Adrenal gland (tissue), 9 donors: ENCODE measurements at regions not wholly inside any gene's neighbourhood (a gene's known extent, or its start where the extent isn't known, plus 50 kb on each side); places are given as distances from the start of the nearest gene placed in this dataset.

Experiments
- DNase-seq, 7 donors: peaks; one replicate each; pipeline ENCODE4 v3.0.0-alpha.2; 2019 to 2020
- H3K27ac ChIP-seq, 5 donors: fragments of 200-600 bp; sonication (generic) in 4 of 5; 1 replicate in 3 of 5; 2 replicates in 2 of 5; pipeline versions ENCODE4 v1.5.1 to v1.8.0; 2016 to 2020; ENCODE audit warnings: mild to moderate bottlenecking in 1 of 5
- H3K27me3 ChIP-seq: fragments of 200-600 bp; 2 replicates; pipeline ENCODE4 v1.8.0; 2021
- H3K36me3 ChIP-seq, 2 donors: fragments of 200-600 bp; replicated peaks in 1 of 2; 1 replicate in 1 of 2; 2 replicates in 1 of 2; pipeline versions ENCODE4 v1.5.1 to v1.8.0; 2018 to 2022
- H3K4me1 ChIP-seq, 2 donors: fragments of 200-600 bp; replicated peaks in 1 of 2; 1 replicate in 1 of 2; 2 replicates in 1 of 2; pipeline versions ENCODE4 v1.5.1 to v1.8.0; 2018 to 2021
- H3K4me3 ChIP-seq, 4 donors: fragments of 200-600 bp; sonication (generic) in 3 of 4; one replicate each; pipeline ENCODE4 v1.5.1; 2016 to 2018
- H3K9me3 ChIP-seq, 3 donors: fragments of 200-600 bp; sonication (generic) in 1 of 3; replicated peaks in 1 of 3; 1 replicate in 2 of 3; 2 replicates in 1 of 3; pipeline versions ENCODE4 v1.5.1 to v1.8.0; 2016 to 2021
- POLR2A ChIP-seq, 2 donors: fragments of 450-650 bp; IDR thresholded peaks; one replicate each; pipeline ENCODE4 v1.6.1; 2017; ENCODE audit warnings: antibody characterized with exemption in 2 of 2, mild to moderate bottlenecking in 2 of 2, moderate library complexity in 1 of 2
- WGBS, 4 donors: extraction: QIAGEN DNeasy Blood & Tissue Kit in 2 of 4; methylation state at CpG; one replicate each; pipeline versions ENCODE4 v1.1.5 to v1.1.7; 2013 to 2017; 5-methylcytosine and 5-hydroxymethylcytosine counted together
- intact Hi-C, 2 donors: fragments of 100-400 bp; cut with DNase I; formaldehyde crosslinking; loops; one replicate each; pipeline versions ENCODE4 v1.14.1 to v1.15.0; 2022 to 2023
- TF ChIP-seq, protein P1 (sequence below), 6 experiments: fragments of 450-650 bp in 4 of 6; fragments of 200-600 bp in 2 of 6; sonication (generic) in 1 of 6; IDR thresholded peaks; 1 replicate in 5 of 6; 2 replicates in 1 of 6; pipeline versions ENCODE4 v1.5.1 to v1.8.0; 2016 to 2021; ENCODE audit warnings: antibody characterized with exemption in 6 of 6, mild to moderate bottlenecking in 2 of 6, moderate library complexity in 1 of 6
- donor health status: healthy with polysubstance abuse.
- donor health status: Bipolar disorder and iron deficiency.
- donor health status: DM: yes; HTN: yes; CAD: no.
- donor health status: DM: no; HTN: no; CAD: no.
- donor health status: DM: no; HTN: no; CAD: no.

DNA sequence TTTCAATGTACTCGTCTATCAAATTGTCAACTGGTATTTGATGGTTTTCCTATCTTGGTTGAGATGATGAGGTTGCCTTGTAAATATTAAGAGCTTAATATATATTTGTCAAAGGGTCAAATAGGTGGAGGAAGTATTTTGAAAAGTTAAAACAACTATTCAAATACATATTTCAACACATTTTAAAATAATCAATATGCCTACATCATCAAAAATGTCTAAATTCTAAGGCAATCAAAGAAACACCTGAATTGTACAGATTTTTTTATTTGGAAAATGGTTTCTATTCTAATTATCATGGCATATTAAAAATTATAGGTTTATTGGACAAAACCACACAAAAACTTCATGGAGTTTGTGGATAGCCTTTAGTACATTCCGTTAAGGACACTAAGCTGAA lies 461.4 kb upstream of the ONECUT1 start:
- TF ChIP-seq, protein P1, sequence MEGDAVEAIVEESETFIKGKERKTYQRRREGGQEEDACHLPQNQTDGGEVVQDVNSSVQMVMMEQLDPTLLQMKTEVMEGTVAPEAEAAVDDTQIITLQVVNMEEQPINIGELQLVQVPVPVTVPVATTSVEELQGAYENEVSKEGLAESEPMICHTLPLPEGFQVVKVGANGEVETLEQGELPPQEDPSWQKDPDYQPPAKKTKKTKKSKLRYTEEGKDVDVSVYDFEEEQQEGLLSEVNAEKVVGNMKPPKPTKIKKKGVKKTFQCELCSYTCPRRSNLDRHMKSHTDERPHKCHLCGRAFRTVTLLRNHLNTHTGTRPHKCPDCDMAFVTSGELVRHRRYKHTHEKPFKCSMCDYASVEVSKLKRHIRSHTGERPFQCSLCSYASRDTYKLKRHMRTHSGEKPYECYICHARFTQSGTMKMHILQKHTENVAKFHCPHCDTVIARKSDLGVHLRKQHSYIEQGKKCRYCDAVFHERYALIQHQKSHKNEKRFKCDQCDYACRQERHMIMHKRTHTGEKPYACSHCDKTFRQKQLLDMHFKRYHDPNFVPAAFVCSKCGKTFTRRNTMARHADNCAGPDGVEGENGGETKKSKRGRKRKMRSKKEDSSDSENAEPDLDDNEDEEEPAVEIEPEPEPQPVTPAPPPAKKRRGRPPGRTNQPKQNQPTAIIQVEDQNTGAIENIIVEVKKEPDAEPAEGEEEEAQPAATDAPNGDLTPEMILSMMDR (IDR thresholded peaks at IDR 0.05): no peak
- no peak for TF ChIP-seq POLR2A (IDR thresholded peaks at IDR 0.05)
- H3K27me3 ChIP-seq: no peaks in the 10 kb centered on the region
- no peak overlapping the region for H3K4me3 ChIP-seq
- no peak overlapping the region for H3K27ac ChIP-seq
- DNase-seq: no peak
- no peaks in the 10 kb centered on the region for H3K36me3 ChIP-seq
- H3K9me3 ChIP-seq: no peaks in the 10 kb centered on the region
- H3K4me1 ChIP-seq: no peaks in the 10 kb centered on the region
- intact Hi-C loops: no loop called here
- WGBS, 4 donors: 52 to 77% (median 61%) methylated on average over 2 of the region's 2 CpGs

DNA sequence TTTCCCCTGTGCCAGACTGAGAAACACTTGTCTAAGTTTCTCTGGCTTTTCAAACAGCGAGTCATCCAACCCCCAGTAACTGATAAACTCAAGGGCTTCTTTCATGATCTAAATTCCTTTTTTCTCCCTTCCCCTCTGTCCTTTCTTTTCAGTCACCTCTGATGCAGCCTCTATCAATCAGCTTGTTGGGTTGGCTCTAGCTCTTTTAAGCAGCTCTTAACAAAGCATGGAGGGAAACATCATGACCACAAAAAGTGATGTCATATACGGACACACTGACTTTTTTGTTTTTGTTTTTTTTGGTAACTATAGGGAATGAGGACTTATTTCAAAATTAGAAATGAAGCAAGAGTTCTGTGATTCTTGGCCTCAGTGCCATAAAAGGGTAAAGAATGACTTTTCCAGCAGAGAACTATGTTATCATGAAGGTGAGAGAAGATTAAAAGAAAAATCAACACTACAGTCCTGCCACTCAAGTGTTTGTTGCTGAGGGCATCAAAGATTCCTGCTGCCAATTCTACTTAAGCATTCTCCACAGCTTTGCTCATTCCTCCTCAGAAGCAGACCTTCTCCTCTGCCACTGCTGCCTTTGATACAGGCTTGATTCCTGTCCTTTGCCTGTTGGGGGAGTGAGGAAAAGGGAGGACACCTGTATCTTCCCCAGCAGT lies 457.0 kb upstream of the ONECUT1 start:
- Histone ChIP-seq H3K4me1 (no peaks in the 10 kb centered on the region), H3K27me3 (no peaks in the 10 kb centered on the region), H3K27ac (no peak overlapping the region), H3K36me3 (no peaks in the 10 kb centered on the region), H3K4me3 (no peak overlapping the region), H3K9me3 (no peaks in the 10 kb centered on the region)
- no peak for DNase-seq
- intact Hi-C loops: no loop called here
- WGBS, 4 donors: 43 to 59% (median 49%) methylated on average over 2 of the region's 2 CpGs
- TF ChIP-seq POLR2A (IDR thresholded peaks at IDR 0.05): no peak
- TF ChIP-seq, protein P1 (IDR thresholded peaks at IDR 0.05): no peak

DNA sequence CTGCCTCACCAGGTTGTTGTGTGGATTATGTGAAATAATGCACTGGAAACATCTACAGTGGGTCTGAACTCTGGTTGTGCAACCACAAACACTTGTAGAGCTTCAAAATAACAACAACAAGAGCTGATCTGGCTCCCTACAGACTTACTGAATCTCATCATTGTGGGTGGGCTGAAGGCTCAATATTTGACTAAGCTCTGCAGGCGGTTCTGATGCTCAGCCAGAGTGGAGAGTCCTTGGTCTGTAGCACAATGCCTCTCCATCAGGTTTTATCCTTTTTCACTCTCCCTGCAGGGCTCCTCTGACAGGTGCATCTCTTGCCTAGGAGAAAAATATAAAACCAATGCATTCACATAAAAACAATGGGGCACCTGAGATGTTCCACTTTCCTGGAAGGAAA lies 456.3 kb upstream of the ONECUT1 start:
- no peaks in the 10 kb centered on the region for H3K9me3 ChIP-seq
- H3K36me3 ChIP-seq: no peaks in the 10 kb centered on the region
- H3K4me1 ChIP-seq: no peaks in the 10 kb centered on the region
- H3K27ac ChIP-seq: no peak overlapping the region
- H3K4me3 ChIP-seq: no peak overlapping the region
- H3K27me3 ChIP-seq: no peaks in the 10 kb centered on the region
- intact Hi-C loops: no loop called here
- no peak for DNase-seq
- 73 to 100% (median 89%) methylated on average over 1 of the region's 1 CpG for WGBS, 4 donors
- TF ChIP-seq POLR2A (IDR thresholded peaks at IDR 0.05): no peak
- TF ChIP-seq, protein P1 (IDR thresholded peaks at IDR 0.05): no peak

DNA sequence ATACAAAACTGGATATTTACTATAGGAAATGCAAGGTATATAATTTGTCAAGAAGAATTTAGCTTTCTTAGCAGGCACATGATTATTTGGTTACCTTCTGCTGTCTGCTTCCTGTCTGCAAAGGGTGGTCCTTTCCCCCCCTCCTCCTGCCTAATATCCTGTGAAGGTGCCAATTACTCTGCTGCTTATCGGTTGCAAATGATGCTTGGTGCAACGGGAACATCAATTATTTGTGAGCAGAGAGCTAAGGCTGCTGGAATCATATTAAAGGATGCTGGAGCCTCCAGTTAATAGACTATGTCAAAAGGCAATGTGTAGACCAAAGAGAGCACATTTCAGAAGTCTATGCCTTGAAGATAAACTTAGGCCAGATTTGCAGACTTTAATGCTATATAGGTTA lies 443.7 kb upstream of the ONECUT1 start:
- TF ChIP-seq POLR2A (IDR thresholded peaks at IDR 0.05): no peak
- TF ChIP-seq, protein P1 (IDR thresholded peaks at IDR 0.05): no peak
- no peak overlapping the region for H3K4me3 ChIP-seq
- H3K27ac ChIP-seq: no peak overlapping the region
- H3K4me1 ChIP-seq: no peaks in the 10 kb centered on the region
- no peak for DNase-seq
- H3K9me3 ChIP-seq: no peaks in the 10 kb centered on the region
- no peaks in the 10 kb centered on the region for H3K36me3 ChIP-seq
- intact Hi-C loops: no loop called here
- no peaks in the 10 kb centered on the region for H3K27me3 ChIP-seq
- 50 to 77% (median 62%) methylated on average over 2 of the region's 2 CpGs for WGBS, 4 donors
